HepG2 (cell line): ENCODE measurements at regions not wholly inside any gene's neighbourhood (a gene's known extent, or its start where the extent isn't known, plus 50 kb on each side); places are given as distances from the start of the nearest gene placed in this dataset.

Experiments
- AHR ChIP-seq: IDR thresholded peaks from 2 replicates; pipeline ENCODE4 v1.6.1; 2018; ENCODE audit warnings: missing genetic modification reagents, missing compliant biosample characterization
- BCL6 ChIP-seq: IDR thresholded peaks from 2 replicates; pipeline ENCODE4 v1.6.1; 2016; ENCODE audit warnings: missing genetic modification reagents, missing compliant biosample characterization
- CCAR2 ChIP-seq: fragments of 200-400 bp; formaldehyde crosslinking; optimal IDR thresholded peaks from 2 replicates; pipeline ENCODE3; 2018; ENCODE audit warnings: low read depth, mild to moderate bottlenecking, low read length, moderate library complexity
- ETV6 ChIP-seq: sonication (generic); formaldehyde crosslinking; conservative IDR thresholded peaks from 2 replicates; pipeline ENCODE4 v1.4.0; 2020; ENCODE audit warnings: missing genetic modification reagents
- FOXO4 ChIP-seq: sonication (generic); formaldehyde crosslinking; conservative IDR thresholded peaks from 2 replicates; pipeline ENCODE4 v1.8.1; 2023; ENCODE audit warnings: missing genetic modification reagents
- HNRNPK ChIP-seq: fragments of 200-400 bp; formaldehyde crosslinking; IDR thresholded peaks from 2 replicates; pipeline ENCODE4 v1.6.1; 2018; ENCODE audit warnings: low read length, low read depth, moderate library complexity, mild to moderate bottlenecking; ENCODE audit not compliant: poor library complexity, severe bottlenecking
- HNRNPL ChIP-seq: fragments of 200-400 bp; formaldehyde crosslinking; IDR thresholded peaks from 2 replicates; pipeline ENCODE4 v1.6.1; 2017; ENCODE audit warnings: mild to moderate bottlenecking, low read depth, low read length
- HNRNPLL ChIP-seq: fragments of 200-400 bp; formaldehyde crosslinking; IDR thresholded peaks from 2 replicates; pipeline ENCODE4 v1.6.1; 2017; ENCODE audit warnings: mild to moderate bottlenecking, low read depth, low read length; ENCODE audit not compliant: poor library complexity, severe bottlenecking
- NFKBIZ ChIP-seq: IDR thresholded peaks from 2 replicates; pipeline ENCODE4 v1.6.1; 2018; ENCODE audit warnings: missing genetic modification reagents, missing compliant biosample characterization
- RBM39 ChIP-seq: fragments of 200-400 bp; formaldehyde crosslinking; IDR thresholded peaks from one replicate; pipeline ENCODE4 v1.6.1; 2018; ENCODE audit warnings: antibody characterized with exemption, mild to moderate bottlenecking, low read depth, low read length; ENCODE audit not compliant: poor library complexity, severe bottlenecking
- SIN3B ChIP-seq: fragments of 150-350 bp; IDR thresholded peaks from 2 replicates; pipeline ENCODE4 v1.6.1; 2014; ENCODE audit warnings: low read length
- SNAPC5 ChIP-seq: sonication (generic); formaldehyde crosslinking; IDR thresholded peaks from 2 replicates; pipeline ENCODE4 v1.8.1; 2023; ENCODE audit warnings: mild to moderate bottlenecking, missing genetic modification reagents, borderline replicate concordance
- SNRNP70 ChIP-seq: fragments of 200-400 bp; formaldehyde crosslinking; IDR thresholded peaks from 2 replicates; pipeline ENCODE4 v1.6.1; 2017; ENCODE audit warnings: mild to moderate bottlenecking, low read depth, low read length, moderate library complexity
- SOX6 ChIP-seq, 2 experiments: fragments of 450-650 bp in 1 of 2; sonication (generic) in 1 of 2; formaldehyde crosslinking in 1 of 2; IDR thresholded peaks; 2 replicates each; pipeline versions ENCODE4 v1.4.0 to v1.6.1; 2017 to 2020; ENCODE audit warnings: antibody characterized with exemption in 1 of 2, mild to moderate bottlenecking in 1 of 2, missing genetic modification reagents in 1 of 2
- TBX3 ChIP-seq: fragments of 450-650 bp; IDR thresholded peaks from 2 replicates; pipeline ENCODE4 v1.6.1; 2017; ENCODE audit warnings: antibody characterized with exemption, mild to moderate bottlenecking, inconsistent platforms, borderline replicate concordance
- TSC22D2 ChIP-seq: sonication (generic); formaldehyde crosslinking; IDR thresholded peaks from 2 replicates; pipeline ENCODE4 v1.5.1; 2020; ENCODE audit warnings: missing genetic modification reagents, mild to moderate bottlenecking, borderline replicate concordance
- ZFP90 ChIP-seq: sonication (generic); formaldehyde crosslinking; IDR thresholded peaks from 2 replicates; pipeline ENCODE4 v1.8.0; 2022; ENCODE audit warnings: missing genetic modification reagents, mild to moderate bottlenecking, inconsistent platforms, borderline replicate concordance
- ZNF18 ChIP-seq: sonication (generic); formaldehyde crosslinking; IDR thresholded peaks from 2 replicates; pipeline ENCODE4 v1.8.0; 2022; ENCODE audit warnings: mild to moderate bottlenecking, missing genetic modification reagents; ENCODE audit not compliant: insufficient replicate concordance
- ZNF552 ChIP-seq: sonication (generic); formaldehyde crosslinking; IDR thresholded peaks from 2 replicates; pipeline ENCODE4 v1.9.0; 2022; ENCODE audit warnings: missing genetic modification reagents, mild to moderate bottlenecking, borderline replicate concordance
- ZNF644 ChIP-seq: IDR thresholded peaks from 2 replicates; pipeline ENCODE4 v1.6.1; 2016; ENCODE audit warnings: low read depth
- ZNF652 ChIP-seq: IDR thresholded peaks from 2 replicates; pipeline ENCODE4 v1.6.1; 2016; ENCODE audit warnings: low read depth, borderline replicate concordance
- ZNF792 ChIP-seq: IDR thresholded peaks from 2 replicates; pipeline ENCODE4 v1.6.1; 2016
- ZNF891 ChIP-seq: sonication (generic); formaldehyde crosslinking; IDR thresholded peaks from 2 replicates; pipeline ENCODE4 v1.5.0; 2020; ENCODE audit warnings: mild to moderate bottlenecking, missing genetic modification reagents
- TF ChIP-seq, protein P1 (sequence below): sonication (generic); formaldehyde crosslinking; IDR thresholded peaks from 2 replicates; pipeline ENCODE4 v1.9.0; 2021; ENCODE audit warnings: missing genetic modification reagents, borderline replicate concordance

- TF ChIP-seq, protein P1, sequence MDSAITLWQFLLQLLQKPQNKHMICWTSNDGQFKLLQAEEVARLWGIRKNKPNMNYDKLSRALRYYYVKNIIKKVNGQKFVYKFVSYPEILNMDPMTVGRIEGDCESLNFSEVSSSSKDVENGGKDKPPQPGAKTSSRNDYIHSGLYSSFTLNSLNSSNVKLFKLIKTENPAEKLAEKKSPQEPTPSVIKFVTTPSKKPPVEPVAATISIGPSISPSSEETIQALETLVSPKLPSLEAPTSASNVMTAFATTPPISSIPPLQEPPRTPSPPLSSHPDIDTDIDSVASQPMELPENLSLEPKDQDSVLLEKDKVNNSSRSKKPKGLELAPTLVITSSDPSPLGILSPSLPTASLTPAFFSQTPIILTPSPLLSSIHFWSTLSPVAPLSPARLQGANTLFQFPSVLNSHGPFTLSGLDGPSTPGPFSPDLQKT = no peak
- TF ChIP-seq SNAPC5 (no peak), HNRNPLL (no peak), HNRNPL (no peak), SNRNP70 (no peak), TSC22D2 (no peak), ETV6 (CRISPR knock-in tag) (no peak), ZNF18 (CRISPR knock-in tag) (peak; percentile 29), NFKBIZ (CRISPR knock-in tag) (peak; percentile 70), ZNF652 (CRISPR knock-in tag) (peak; percentile 29; the same call in 1 of the 2 replicates), SOX6 (IDR thresholded peaks at IDR 0.05) (no peak), SOX6 (CRISPR knock-in tag; IDR thresholded peaks at IDR 0.05) (peak; percentile 94), ZFP90 (CRISPR knock-in tag) (no peak), SIN3B (no peak), ZNF891 (CRISPR knock-in tag) (no peak), RBM39 (no peak), AHR (CRISPR knock-in tag) (no peak), TBX3 (peak; percentile 59; the same call in 1 of the 2 replicates), BCL6 (CRISPR knock-in tag) (peak; percentile 97), CCAR2 (no peak), ZNF552 (CRISPR knock-in tag) (no peak), ZNF792 (CRISPR knock-in tag) (no peak), FOXO4 (CRISPR knock-in tag) (no peak), HNRNPK (no peak), ZNF644 (peak; percentile 71)
These were observed 95.7 kb upstream of the AGTR1 start (continued) for GRCh38 chr3:148601766-148602685.
